HG03558 (cell line): ENCODE measurements at regions not wholly inside any gene's neighbourhood (a gene's known extent, or its start where the extent isn't known, plus 50 kb on each side); places are given as distances from the start of the nearest gene placed in this dataset.
"Not testable (repeated sequence)": the region's sequence is repeated elsewhere in the genome, so short reads cannot be mapped to it uniquely, and the experiment has no call there.

Experiments used
- ATAC-seq: cut with Tn5 transposase; IDR thresholded peaks from one replicate; pipeline ENCODE4 v1.9.1; 2021; ENCODE audit warnings: moderate number of reproducible peaks; ENCODE audit not compliant: unreplicated experiment; ENCODE audit errors: extremely low read depth

- no peak for ATAC-seq
Observed at GRCh38 chr10:53447576-53447975, 675.0 kb upstream of the MBL2 start.

- ATAC-seq = no peak
Observed at GRCh38 chr10:53441843-53442242, 669.3 kb upstream of the MBL2 start.

- no peak for ATAC-seq
Observed at GRCh38 chr10:53440601-53441000, 668.0 kb upstream of the MBL2 start.

- not testable (repeated sequence) for ATAC-seq
Observed at GRCh38 chr10:53439075-53439474, 666.5 kb upstream of the MBL2 start.

- no peak for ATAC-seq
Observed at GRCh38 chr10:53434413-53434812, 661.8 kb upstream of the MBL2 start.

GRCh38 chr10:53432035-53432434 lies 659.5 kb upstream of the MBL2 start:
- ATAC-seq = no peak

- no peak for ATAC-seq
Observed at GRCh38 chr10:53430974-53431373, 658.4 kb upstream of the MBL2 start.

GRCh38 chr10:53430127-53430891 lies 657.7 kb upstream of the MBL2 start:
- ATAC-seq = no peak

GRCh38 chr10:53422223-53422888 lies 649.8 kb upstream of the MBL2 start:
- no peak for ATAC-seq

- ATAC-seq = no peak
Observed at GRCh38 chr10:53412651-53413050, 640.1 kb upstream of the MBL2 start.

- no peak for ATAC-seq
Observed at GRCh38 chr10:53406532-53406931, 633.9 kb upstream of the MBL2 start.

- ATAC-seq = no peak
Observed at GRCh38 chr10:53403688-53404087, 631.1 kb upstream of the MBL2 start.

GRCh38 chr10:53402594-53402993 lies 630.0 kb upstream of the MBL2 start:
- no peak for ATAC-seq

- no peak for ATAC-seq
Observed at GRCh38 chr10:53401536-53401935, 629.0 kb upstream of the MBL2 start.

GRCh38 chr10:53396876-53397275 lies 624.3 kb upstream of the MBL2 start:
- ATAC-seq = no peak

GRCh38 chr10:53395449-53395848 lies 622.9 kb upstream of the MBL2 start:
- no peak for ATAC-seq

GRCh38 chr10:53387562-53387961 lies 615.0 kb upstream of the MBL2 start:
- ATAC-seq = no peak

GRCh38 chr10:53382543-53382942 lies 610.0 kb upstream of the MBL2 start:
- ATAC-seq = no peak

GRCh38 chr10:53379956-53380355 lies 607.4 kb upstream of the MBL2 start:
- no peak for ATAC-seq

- ATAC-seq = no peak
Observed at GRCh38 chr10:53370347-53370746, 597.8 kb upstream of the MBL2 start.

GRCh38 chr10:53361936-53362335 lies 589.4 kb upstream of the MBL2 start:
- ATAC-seq = no peak

GRCh38 chr10:53361281-53361680 lies 588.7 kb upstream of the MBL2 start:
- no peak for ATAC-seq
